ENCODE measurements at regions not wholly inside any gene's neighbourhood (a gene's known extent, or its start where the extent isn't known, plus 50 kb on each side); places are given as distances from the start of the nearest gene placed in this dataset.

- in situ Hi-C loops (cut with MboI; ENCODE audit: low pct_ligation_motif_present in 1 of 4, low pct_unique_long_range_greater_than_20kb in 1 of 4, low sequenced_read_pairs in 3 of 4) (no loop called here), intact Hi-C loops (cut with DNase I; ENCODE audit: low total_unique reads) (no loop called here)
- Histone ChIP-seq H3K4me3 (no peak overlapping the region), H3K4me1 (no peaks in the 10 kb centered on the region), H3K27me3 (no peaks in the 10 kb centered on the region), H3K36me3 (no peaks in the 10 kb centered on the region), H3K27ac (no peak overlapping the region), H3K9me3 (no peaks in the 10 kb centered on the region)
- DNase-seq: no peak
- TF ChIP-seq POLR2AphosphoS5 (IDR thresholded peaks at IDR 0.05) (no peak), POLR2A (IDR thresholded peaks at IDR 0.05) (no peak), CTCF (IDR thresholded peaks at IDR 0.05) (no peak), EP300 (IDR thresholded peaks at IDR 0.05; ENCODE audit: low read depth) (no peak)
Measured at GRCh38 chr5:87640902-87641301, 228.2 kb upstream of the CCNH start.

- no peak for TF ChIP-seq EP300 (IDR thresholded peaks at IDR 0.05; ENCODE audit: low read depth)
- TF ChIP-seq POLR2A (IDR thresholded peaks at IDR 0.05): no peak
- TF ChIP-seq POLR2AphosphoS5 (IDR thresholded peaks at IDR 0.05): no peak
- TF ChIP-seq CTCF (IDR thresholded peaks at IDR 0.05): no peak
- Histone ChIP-seq H3K4me1 (no peaks in the 10 kb centered on the region), H3K27me3 (no peaks in the 10 kb centered on the region), H3K27ac (no peak overlapping the region), H3K4me3 (no peak overlapping the region), H3K36me3 (no peaks in the 10 kb centered on the region), H3K9me3 (no peaks in the 10 kb centered on the region)
- 86 to 100% methylated on average over 1 of the region's 1 CpG for WGBS, 2 donors (ENCODE audit: low coverage in 1 of 2)
- in situ Hi-C loops (cut with MboI; ENCODE audit: low pct_ligation_motif_present in 1 of 4, low pct_unique_long_range_greater_than_20kb in 1 of 4, low sequenced_read_pairs in 3 of 4): no loop called here
- intact Hi-C loops (cut with DNase I; ENCODE audit: low total_unique reads): no loop called here
- DNase-seq: no peak
Measured at GRCh38 chr5:87627363-87627762, 214.6 kb upstream of the CCNH start.

GRCh38 chr5:87608385-87608784 lies 195.7 kb upstream of the CCNH start:
- Histone ChIP-seq H3K4me1 (no peaks in the 10 kb centered on the region), H3K36me3 (no peaks in the 10 kb centered on the region), H3K9me3 (no peaks in the 10 kb centered on the region), H3K27me3 (no peaks in the 10 kb centered on the region), H3K27ac (no peak overlapping the region), H3K4me3 (no peak overlapping the region)
- WGBS, 2 donors (ENCODE audit: low coverage in 1 of 2): 17 to 29% methylated on average over 1 of the region's 1 CpG
- intact Hi-C loops (cut with DNase I; ENCODE audit: low total_unique reads) (no loop called here), in situ Hi-C loops (cut with MboI; ENCODE audit: low pct_ligation_motif_present in 1 of 4, low pct_unique_long_range_greater_than_20kb in 1 of 4, low sequenced_read_pairs in 3 of 4) (no loop called here)
- no peak for DNase-seq
- TF ChIP-seq POLR2AphosphoS5 (IDR thresholded peaks at IDR 0.05): no peak
- no peak for TF ChIP-seq POLR2A (IDR thresholded peaks at IDR 0.05)
- no peak for TF ChIP-seq EP300 (IDR thresholded peaks at IDR 0.05; ENCODE audit: low read depth)
- TF ChIP-seq CTCF (IDR thresholded peaks at IDR 0.05): no peak

GRCh38 chr5:87605663-87606062 lies 192.9 kb upstream of the CCNH start:
- WGBS, 2 donors (ENCODE audit: low coverage in 1 of 2): 79% methylated on average over 2 of the region's 2 CpGs; no CpG with 5 or more reads in 1 of the 2 donors
- H3K4me3 ChIP-seq: no peak overlapping the region
- in situ Hi-C loops (cut with MboI; ENCODE audit: low pct_ligation_motif_present in 1 of 4, low pct_unique_long_range_greater_than_20kb in 1 of 4, low sequenced_read_pairs in 3 of 4): no loop called here
- H3K27ac ChIP-seq: no peak overlapping the region
- H3K36me3 ChIP-seq: no peaks in the 10 kb centered on the region
- H3K9me3 ChIP-seq: no peaks in the 10 kb centered on the region
- intact Hi-C loops (cut with DNase I; ENCODE audit: low total_unique reads): no loop called here
- no peak for DNase-seq
- TF ChIP-seq EP300 (IDR thresholded peaks at IDR 0.05; ENCODE audit: low read depth) (no peak), POLR2A (IDR thresholded peaks at IDR 0.05) (no peak), POLR2AphosphoS5 (IDR thresholded peaks at IDR 0.05) (no peak), CTCF (IDR thresholded peaks at IDR 0.05) (no peak)
- no peaks in the 10 kb centered on the region for H3K4me1 ChIP-seq
- H3K27me3 ChIP-seq: no peaks in the 10 kb centered on the region
